ENCODE measurements at regions not wholly inside any gene's neighbourhood (a gene's known extent, or its start where the extent isn't known, plus 50 kb on each side); places are given as distances from the start of the nearest gene placed in this dataset.

GRCh38 chr18:24678107-24678506 lies 217.7 kb downstream of the HRH4 start:
- H3K4me1 ChIP-seq (replicated peaks in 1 of 4; ENCODE audit: control insufficient read depth in 3 of 4, insufficient read depth in 4 of 4, low read length in 3 of 4) = no peaks in the 10 kb centered on the region
- no peak overlapping the region for H2BK20ac ChIP-seq (ENCODE audit: low read length)
- no peak overlapping the region for H2BK15ac ChIP-seq (ENCODE audit: low read length)
- H2AK5ac ChIP-seq (ENCODE audit: low read depth, low read length) = no peak overlapping the region
- ChIA-PET POLR2A (ENCODE audit: partially characterized antibody) (no interaction called here), CTCF (ENCODE audit: partially characterized antibody) (interaction anchor here (0.6 to 1.1 kb wide), 3 partner anchors 49 to 614 kb away, joined by 3 read pairs; no protein-coding TSS in a partner anchor)
- no peaks in the 10 kb centered on the region for H3K9me3 ChIP-seq (ENCODE audit: insufficient read depth in 2 of 2, low read depth in 1 of 2, low read length in 1 of 2)
- no peak overlapping the region for H2BK120ac ChIP-seq (replicated peaks; ENCODE audit: low read depth, low read length)
- WGBS, 2 experiments (ENCODE audit: extremely low coverage in 1 of 2, insufficient coverage in 1 of 2, insufficient read length in 1 of 2, insufficient replicate concordance in 2 of 2, low coverage in 1 of 2, low lambda C conversion rate in 2 of 2, missing lambda C conversion rate in 1 of 2) = 84% methylated on average over 1 of the region's 1 CpG; no CpG with 5 or more reads in 1 of the 2 experiments
- no peak overlapping the region for H3K4me2 ChIP-seq (ENCODE audit: insufficient read depth in 1 of 2, low read depth in 2 of 2, low read length in 2 of 2)
- FAIRE-seq = no peak
- no peak overlapping the region for H3K18ac ChIP-seq (ENCODE audit: extremely low read depth, low read length)
- H3K4me3 ChIP-seq (ENCODE audit: extremely low read depth in 1 of 4, insufficient read depth in 2 of 4, low read depth in 3 of 4, low read length in 4 of 4) = no peak overlapping the region
- no peaks in the 10 kb centered on the region for H3K79me2 ChIP-seq (ENCODE audit: control insufficient read depth in 1 of 2, insufficient read depth in 2 of 2, low read length in 2 of 2)
- no peaks in the 10 kb centered on the region for H3K79me1 ChIP-seq (ENCODE audit: low read depth, low read length)
- H3K23ac ChIP-seq (ENCODE audit: insufficient read length) = no peak overlapping the region
- no peaks in the 10 kb centered on the region for H3K23me2 ChIP-seq (ENCODE audit: low read depth, low read length)
- H2BK5ac ChIP-seq (ENCODE audit: low read depth, low read length) = no peak overlapping the region
- 0 out of 2 replicates have a peak overlapping the region, but pooled peaks have one; percentile 33 for H2AFZ ChIP-seq (ENCODE audit: low read length)
- H4K5ac ChIP-seq (ENCODE audit: insufficient read length, low read depth, low read length) = no peak overlapping the region
- no peak overlapping the region for H4K91ac ChIP-seq (replicated peaks; ENCODE audit: insufficient read length, low read length)
- H3K4ac ChIP-seq (replicated peaks; ENCODE audit: insufficient read length, low read depth, low read length) = no peak overlapping the region
- H3K9ac ChIP-seq (replicated peaks in 1 of 4; ENCODE audit: extremely low read depth in 1 of 4, low read depth in 3 of 4, low read length in 3 of 4) = no peak overlapping the region
- no peak overlapping the region for H3K56ac ChIP-seq (replicated peaks; ENCODE audit: insufficient read length, low read depth, low read length)
- H4K8ac ChIP-seq (ENCODE audit: extremely low read depth, insufficient read depth, low read length) = no peak overlapping the region
- no peak overlapping the region for H3K14ac ChIP-seq (ENCODE audit: insufficient read length)
- H2BK12ac ChIP-seq (ENCODE audit: low read depth, low read length) = no peak overlapping the region
- H4K20me1 ChIP-seq (replicated peaks in 1 of 2; ENCODE audit: control insufficient read depth in 1 of 2, insufficient read depth in 2 of 2, low read length in 2 of 2) = no peaks in the 10 kb centered on the region
- no peak for DNase-seq (ENCODE audit: low read depth in 1 of 2, low spot score in 2 of 2)
- no peaks in the 10 kb centered on the region for H3K36me3 ChIP-seq (ENCODE audit: control insufficient read depth in 2 of 4, insufficient read depth in 4 of 4, low read length in 3 of 4)
- peaks cover 0 to 1% (median 0%) of the 10 kb centered on the region in 4 experiments; a peak in 2 of 7 replicates for H3K27me3 ChIP-seq (replicated peaks in 1 of 4; ENCODE audit: control insufficient read depth in 3 of 4, extremely low read depth in 1 of 4, insufficient read depth in 3 of 4, low read length in 3 of 4)
- no peak overlapping the region for H3K27ac ChIP-seq (ENCODE audit: low read depth, low read length)
- TF ChIP-seq EZH2 (IDR thresholded peaks at IDR 0.05; ENCODE audit: low read depth, low read length, severe bottlenecking) = no peak
- no peak for TF ChIP-seq TAF1 (IDR thresholded peaks at IDR 0.05; ENCODE audit: low read depth, low read length)
